Keratinocyte (primary cell): ENCODE measurements at regions not wholly inside any gene's neighbourhood (a gene's known extent, or its start where the extent isn't known, plus 50 kb on each side); places are given as distances from the start of the nearest gene placed in this dataset.

Experiments used
- DNase-seq: peaks from one replicate; pipeline ENCODE4 v3.0.0-alpha.2; 2011; ENCODE audit warnings: low read depth, missing footprints, low spot score
- FAIRE-seq: peaks from 2 replicates; lab custom pipeline; 2011; peaks lifted over from hg19 to GRCh38; lab: Jason Lieb, UNC
- H2AFZ ChIP-seq: 2 replicates; pipeline ENCODE4 v1.6.0; 2012; ENCODE audit warnings: low read length, control low read depth, inconsistent platforms; ENCODE audit not compliant: control insufficient read depth
- H3K27ac ChIP-seq: 2 replicates; pipeline ENCODE4 v1.5.1; 2011; ENCODE audit warnings: low read length; ENCODE audit not compliant: control insufficient read depth, insufficient read depth
- H3K27me3 ChIP-seq: 3 replicates; pipeline ENCODE4 v1.6.0; 2011; ENCODE audit warnings: low read length; ENCODE audit not compliant: control insufficient read depth, insufficient read depth; ENCODE audit errors: extremely low read depth
- H3K36me3 ChIP-seq, 2 experiments: 2 replicates in 1 of 2; 3 replicates in 1 of 2; pipeline ENCODE4 v1.5.1; 2011; ENCODE audit warnings: low read length in 2 of 2, mild to moderate bottlenecking in 1 of 2; ENCODE audit not compliant: control insufficient read depth in 2 of 2, insufficient read depth in 2 of 2; ENCODE audit errors: extremely low read depth in 1 of 2
- H3K4me1 ChIP-seq: 3 replicates; pipeline ENCODE4 v1.5.1; 2011; ENCODE audit warnings: low read length; ENCODE audit not compliant: control insufficient read depth, insufficient read depth; ENCODE audit errors: extremely low read depth
- H3K4me2 ChIP-seq: 3 replicates; pipeline ENCODE4 v1.6.0; 2011; ENCODE audit warnings: low read depth, low read length; ENCODE audit not compliant: control insufficient read depth, insufficient read depth; ENCODE audit errors: extremely low read depth
- H3K4me3 ChIP-seq, 3 experiments: fragments of 200-600 bp in 1 of 3; sonication (generic) in 1 of 3; 2 replicates in 2 of 3; 3 replicates in 1 of 3; pipeline ENCODE4 v1.5.1; 2011 to 2016; ENCODE audit warnings: low read length in 3 of 3, mild to moderate bottlenecking in 3 of 3, control low read depth in 2 of 3, inconsistent platforms in 1 of 3, low read depth in 1 of 3, mixed read lengths in 1 of 3, mixed run types in 1 of 3, moderate library complexity in 1 of 3; ENCODE audit not compliant: control insufficient read depth in 2 of 3, insufficient read depth in 2 of 3; ENCODE audit errors: extremely low read depth in 1 of 3
- H3K79me2 ChIP-seq: 2 replicates; pipeline ENCODE4 v1.6.0; 2012; ENCODE audit warnings: low read length; ENCODE audit not compliant: control insufficient read depth, insufficient read depth
- H3K9ac ChIP-seq: 3 replicates; pipeline ENCODE4 v1.6.0; 2011; ENCODE audit warnings: low read length; ENCODE audit not compliant: control insufficient read depth, insufficient read depth; ENCODE audit errors: extremely low read depth
- H3K9me1 ChIP-seq: 3 replicates; pipeline ENCODE4 v1.6.0; 2011; ENCODE audit warnings: low read length; ENCODE audit not compliant: control insufficient read depth, insufficient read depth; ENCODE audit errors: extremely low read depth
- H3K9me3 ChIP-seq: 2 replicates; pipeline ENCODE4 v1.5.1; 2012; ENCODE audit warnings: low read depth, low read length; ENCODE audit not compliant: control insufficient read depth
- H4K20me1 ChIP-seq: 3 replicates; pipeline ENCODE4 v1.6.0; 2011; ENCODE audit warnings: low read length; ENCODE audit not compliant: control insufficient read depth, insufficient read depth; ENCODE audit errors: extremely low read depth
- EZH2 ChIP-seq: IDR thresholded peaks from one replicate; pipeline ENCODE4 v1.6.1; 2012; ENCODE audit warnings: inconsistent platforms, mild to moderate bottlenecking, low read length, moderate library complexity
- dilution Hi-C: fragments of 300-500 bp; cut with MboI; formaldehyde crosslinking; loops from one replicate; pipeline ENCODE4 v1.7.0; 2020; ENCODE audit warnings: low sequenced_read_pairs; ENCODE audit not compliant: extremely low pct_ligation_motif_present
- TF ChIP-seq, protein P1 (sequence below), 3 experiments: IDR thresholded peaks in 1 of 3; conservative IDR thresholded peaks in 1 of 3; optimal IDR thresholded peaks in 1 of 3; 2 replicates in 2 of 3; 3 replicates in 1 of 3; pipeline versions ENCODE3 to v1.5.1; 2011; ENCODE audit warnings: low read length in 3 of 3, mild to moderate bottlenecking in 3 of 3, moderate library complexity in 2 of 3, control low read depth in 1 of 3, inconsistent platforms in 1 of 3; ENCODE audit not compliant: insufficient read depth in 2 of 3; ENCODE audit errors: extremely low read depth in 1 of 3

DNA sequence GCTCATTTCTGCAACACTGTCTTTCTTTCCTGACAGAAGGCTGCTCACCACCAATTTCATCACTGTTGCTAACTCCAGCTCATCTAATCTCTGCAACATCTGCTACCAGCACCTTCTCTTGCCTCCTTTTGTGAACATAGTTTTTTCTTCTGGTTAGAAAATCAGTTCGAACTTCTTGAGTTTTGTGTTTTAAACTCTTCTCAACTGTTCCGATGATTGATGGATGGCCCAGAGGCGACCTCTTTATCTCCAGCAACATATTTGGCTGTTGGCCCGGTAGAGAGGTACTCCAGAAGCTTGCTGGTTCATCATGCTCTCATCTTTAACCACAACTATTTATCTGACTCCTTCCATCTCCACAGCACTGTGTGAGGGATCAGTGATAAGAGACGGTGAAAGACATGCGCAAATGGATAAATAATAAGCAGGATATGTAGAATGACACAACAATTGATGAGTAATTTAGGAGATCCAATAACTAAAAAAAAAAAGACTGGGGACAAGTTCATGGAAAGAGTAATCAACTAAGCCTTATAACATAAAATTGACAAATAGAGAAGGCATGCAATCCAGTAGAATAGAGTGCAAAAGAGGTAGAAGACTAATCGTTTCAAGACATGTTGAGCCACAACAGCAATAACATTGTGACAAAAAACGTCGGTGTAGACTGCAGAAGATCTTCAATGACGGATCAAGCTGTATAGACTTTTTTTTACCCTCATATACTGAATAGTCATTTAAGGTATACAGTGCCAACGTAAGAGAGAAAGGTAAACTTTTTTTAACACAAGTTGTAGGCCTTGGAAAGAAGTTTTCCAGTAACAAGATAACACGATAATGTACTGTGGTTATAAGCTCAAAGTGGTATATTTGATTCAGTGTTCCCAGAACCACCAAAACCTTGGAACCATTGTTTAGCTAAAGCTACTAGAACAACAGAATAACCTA lies 152.2 kb downstream of the CRPPA start:
- Histone ChIP-seq H3K9me3 (no peaks in the 10 kb centered on the region), H3K4me2 (no peak overlapping the region), H3K27ac (no peak overlapping the region), H2AFZ (no peak overlapping the region), H3K9me1 (no peaks in the 10 kb centered on the region), H3K36me3 (no peaks in the 10 kb centered on the region), H3K27me3 (no peaks in the 10 kb centered on the region), H3K4me1 (peaks cover 5% of the 10 kb centered on the region), H4K20me1 (no peaks in the 10 kb centered on the region), H3K9ac (no peak overlapping the region), H3K79me2 (no peaks in the 10 kb centered on the region), H3K4me3 (no peak overlapping the region)
- dilution Hi-C loops, result no loop called here
- TF ChIP-seq, protein P1, sequence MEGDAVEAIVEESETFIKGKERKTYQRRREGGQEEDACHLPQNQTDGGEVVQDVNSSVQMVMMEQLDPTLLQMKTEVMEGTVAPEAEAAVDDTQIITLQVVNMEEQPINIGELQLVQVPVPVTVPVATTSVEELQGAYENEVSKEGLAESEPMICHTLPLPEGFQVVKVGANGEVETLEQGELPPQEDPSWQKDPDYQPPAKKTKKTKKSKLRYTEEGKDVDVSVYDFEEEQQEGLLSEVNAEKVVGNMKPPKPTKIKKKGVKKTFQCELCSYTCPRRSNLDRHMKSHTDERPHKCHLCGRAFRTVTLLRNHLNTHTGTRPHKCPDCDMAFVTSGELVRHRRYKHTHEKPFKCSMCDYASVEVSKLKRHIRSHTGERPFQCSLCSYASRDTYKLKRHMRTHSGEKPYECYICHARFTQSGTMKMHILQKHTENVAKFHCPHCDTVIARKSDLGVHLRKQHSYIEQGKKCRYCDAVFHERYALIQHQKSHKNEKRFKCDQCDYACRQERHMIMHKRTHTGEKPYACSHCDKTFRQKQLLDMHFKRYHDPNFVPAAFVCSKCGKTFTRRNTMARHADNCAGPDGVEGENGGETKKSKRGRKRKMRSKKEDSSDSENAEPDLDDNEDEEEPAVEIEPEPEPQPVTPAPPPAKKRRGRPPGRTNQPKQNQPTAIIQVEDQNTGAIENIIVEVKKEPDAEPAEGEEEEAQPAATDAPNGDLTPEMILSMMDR (optimal IDR thresholded peaks at IDR 0.05 in 1 of 3, IDR thresholded peaks at IDR 0.05 in 1 of 3, conservative IDR thresholded peaks at IDR 0.05 in 1 of 3; ENCODE audit: extremely low read depth in 1 of 3, insufficient read depth in 2 of 3, low read length in 3 of 3), result no peak
- TF ChIP-seq EZH2, result no peak
- peak; percentile 86 for FAIRE-seq
- DNase-seq, result peak; percentile 44

DNA sequence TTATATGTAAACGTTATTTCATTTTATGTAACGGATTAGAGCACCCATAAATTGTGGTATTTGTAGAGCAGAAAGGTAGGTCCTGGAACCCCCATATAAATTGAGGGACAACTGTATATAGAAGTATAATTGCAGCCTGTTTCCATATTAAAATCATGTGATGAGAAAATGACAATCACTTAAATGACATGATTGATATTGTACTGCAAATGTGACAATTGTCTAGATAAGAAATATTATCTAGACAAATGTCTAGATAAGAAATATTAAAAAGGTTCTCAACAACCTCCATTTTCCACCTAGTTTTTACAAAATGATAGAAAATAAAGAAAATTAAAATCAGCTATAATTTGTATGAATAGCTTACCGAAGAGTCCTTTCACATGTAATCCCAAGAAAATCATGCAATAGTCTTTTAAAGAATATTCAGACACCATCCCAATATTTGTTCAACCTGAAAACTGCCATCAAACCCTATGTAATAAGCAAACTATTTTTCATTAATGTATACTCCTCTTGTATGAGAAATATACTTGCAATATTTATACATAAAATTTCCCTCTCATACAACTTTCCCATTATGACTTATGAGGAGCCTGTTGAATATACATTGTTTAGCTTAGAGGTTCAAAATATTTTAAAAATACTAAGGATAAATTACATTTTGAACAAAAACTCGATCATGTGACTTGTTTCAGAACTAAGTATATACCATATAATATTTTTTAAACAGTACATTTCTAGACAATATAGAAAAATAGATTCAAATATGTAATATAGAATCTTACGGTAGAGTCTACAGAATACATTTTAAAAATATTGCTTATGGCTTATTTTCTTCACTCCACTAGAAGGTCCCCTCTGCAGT lies 153.2 kb downstream of the CRPPA start:
- DNase-seq, result no peak
- no peak for FAIRE-seq
- Histone ChIP-seq H3K27ac (no peak overlapping the region), H4K20me1 (no peaks in the 10 kb centered on the region), H3K4me1 (peaks cover 5% of the 10 kb centered on the region), H3K9me1 (no peaks in the 10 kb centered on the region), H2AFZ (no peak overlapping the region), H3K4me2 (no peak overlapping the region), H3K27me3 (no peaks in the 10 kb centered on the region), H3K36me3 (no peaks in the 10 kb centered on the region), H3K4me3 (no peak overlapping the region), H3K9me3 (no peaks in the 10 kb centered on the region), H3K9ac (no peak overlapping the region), H3K79me2 (no peaks in the 10 kb centered on the region)
- TF ChIP-seq, protein P1 (optimal IDR thresholded peaks at IDR 0.05 in 1 of 3, IDR thresholded peaks at IDR 0.05 in 1 of 3, conservative IDR thresholded peaks at IDR 0.05 in 1 of 3; ENCODE audit: extremely low read depth in 1 of 3, insufficient read depth in 2 of 3, low read length in 3 of 3), result no peak
- TF ChIP-seq EZH2, result no peak
- dilution Hi-C loops, result no loop called here
